Neuronal stem cell (in vitro differentiated cells): ENCODE measurements at regions not wholly inside any gene's neighbourhood (a gene's known extent, or its start where the extent isn't known, plus 50 kb on each side); places are given as distances from the start of the nearest gene placed in this dataset.

Source experiments
- DNase-seq: peaks from one replicate; pipeline ENCODE4 v3.0.0-alpha.2; 2013; ENCODE audit warnings: low spot score
- H2AFZ ChIP-seq: one replicate; pipeline ENCODE4 v1.6.1; 2013; ENCODE audit warnings: mild to moderate bottlenecking, low read length, inconsistent platforms
- H2AK5ac ChIP-seq: 2 replicates; pipeline ENCODE4 v1.6.1; 2013; ENCODE audit warnings: low read depth, mild to moderate bottlenecking, inconsistent platforms, low read length, moderate library complexity, mixed read lengths
- H2BK120ac ChIP-seq: 2 replicates; pipeline ENCODE4 v1.6.1; 2013; ENCODE audit warnings: low read depth, mild to moderate bottlenecking, inconsistent platforms, low read length, moderate library complexity, mixed read lengths
- H2BK12ac ChIP-seq: one replicate; pipeline ENCODE4 v1.6.1; 2013; ENCODE audit warnings: low read length, inconsistent platforms
- H2BK15ac ChIP-seq: 2 replicates; pipeline ENCODE4 v1.6.1; 2013; ENCODE audit warnings: mild to moderate bottlenecking, low read length, inconsistent platforms, mixed read lengths
- H2BK5ac ChIP-seq: one replicate; pipeline ENCODE4 v1.6.1; 2013; ENCODE audit warnings: inconsistent platforms, mild to moderate bottlenecking, low read length, moderate library complexity
- H3K14ac ChIP-seq: one replicate; pipeline ENCODE4 v1.6.1; 2013; ENCODE audit warnings: low read length, inconsistent platforms
- H3K18ac ChIP-seq: 2 replicates; pipeline ENCODE4 v1.6.1; 2013; ENCODE audit warnings: low read length, inconsistent platforms
- H3K23ac ChIP-seq: 2 replicates; pipeline ENCODE4 v1.6.1; 2013; ENCODE audit warnings: low read depth, mild to moderate bottlenecking, mixed read lengths, low read length, inconsistent platforms; ENCODE audit not compliant: poor library complexity
- H3K27ac ChIP-seq: replicated peaks from 3 replicates; pipeline ENCODE4 v1.5.1; 2013; ENCODE audit warnings: low read length, inconsistent platforms
- H3K27me3 ChIP-seq, 3 experiments: 2 replicates each; pipeline ENCODE4 v1.6.1; 2013; ENCODE audit warnings: low read length in 3 of 3, mild to moderate bottlenecking in 2 of 3, inconsistent platforms in 1 of 3, low read depth in 1 of 3, mixed read lengths in 1 of 3, moderate library complexity in 1 of 3; ENCODE audit not compliant: control insufficient read depth in 3 of 3, insufficient read depth in 3 of 3
- H3K36me3 ChIP-seq, 2 donors: replicated peaks in 1 of 2; 2 replicates each; pipeline ENCODE4 v1.6.1; 2013; ENCODE audit warnings: low read length in 2 of 2; ENCODE audit not compliant: control insufficient read depth in 2 of 2, insufficient read depth in 2 of 2
- H3K4ac ChIP-seq: 2 replicates; pipeline ENCODE4 v1.6.1; 2013; ENCODE audit warnings: inconsistent platforms, mild to moderate bottlenecking, low read length, moderate library complexity
- H3K4me1 ChIP-seq, 2 donors: 1 replicate in 1 of 2; 2 replicates in 1 of 2; pipeline ENCODE4 v1.6.1; 2013; ENCODE audit warnings: low read length in 2 of 2, low read depth in 1 of 2; ENCODE audit not compliant: control insufficient read depth in 2 of 2, insufficient read depth in 1 of 2
- H3K4me2 ChIP-seq: one replicate; pipeline ENCODE4 v1.6.1; 2013; ENCODE audit warnings: mild to moderate bottlenecking, low read length, inconsistent platforms; ENCODE audit not compliant: insufficient read depth, poor library complexity, severe bottlenecking
- H3K4me3 ChIP-seq, 2 donors: 2 replicates each; pipeline ENCODE4 v1.5.1; 2013; ENCODE audit warnings: low read length in 2 of 2, mild to moderate bottlenecking in 2 of 2, inconsistent platforms in 1 of 2, moderate library complexity in 1 of 2
- H3K79me1 ChIP-seq: one replicate; pipeline ENCODE4 v1.6.1; 2013; ENCODE audit warnings: low read depth, mild to moderate bottlenecking, inconsistent platforms, low read length, moderate library complexity
- H3K9ac ChIP-seq: one replicate; pipeline ENCODE4 v1.6.1; 2013; ENCODE audit warnings: mild to moderate bottlenecking, low read depth, low read length, inconsistent platforms; ENCODE audit not compliant: poor library complexity
- H3K9me3 ChIP-seq, 2 donors: replicated peaks in 1 of 2; 2 replicates each; pipeline versions ENCODE3 to v1.6.1; 2013; ENCODE audit warnings: low read length in 2 of 2, mild to moderate bottlenecking in 2 of 2, inconsistent platforms in 1 of 2, low read depth in 1 of 2, mixed read lengths in 1 of 2, moderate library complexity in 1 of 2; ENCODE audit not compliant: control insufficient read depth in 2 of 2, insufficient read depth in 1 of 2
- H4K8ac ChIP-seq: one replicate; pipeline ENCODE4 v1.6.1; 2013; ENCODE audit warnings: low read depth, mild to moderate bottlenecking, inconsistent platforms, low read length, moderate library complexity
- H4K91ac ChIP-seq: one replicate; pipeline ENCODE4 v1.6.1; 2013; ENCODE audit warnings: low read length, low read depth, mild to moderate bottlenecking, inconsistent platforms; ENCODE audit not compliant: poor library complexity
- WGBS, 2 donors: extraction: QIAGEN DNeasy Blood & Tissue Kit; methylation state at CpG; one replicate each; pipeline ENCODE4 v1.1.7; 2013; ENCODE audit warnings: missing lambda C conversion rate in 2 of 2, mixed read lengths in 1 of 2; ENCODE audit not compliant: insufficient read length in 2 of 2, insufficient replicate concordance in 1 of 2; ENCODE audit errors: extremely low coverage in 2 of 2; 5-methylcytosine and 5-hydroxymethylcytosine counted together

- no peak for DNase-seq
Observed at GRCh38 chr16:48999044-48999443, 282.6 kb downstream of the CBLN1 start.

GRCh38 chr16:48997946-48998345 lies 283.7 kb downstream of the CBLN1 start:
- no peaks in the 10 kb centered on the region for H3K79me1 ChIP-seq
- no CpG with 5 or more reads among the region's 3 CpGs for WGBS, 2 donors
- no peak overlapping the region for H3K4me3 ChIP-seq
- H4K8ac ChIP-seq = no peak overlapping the region
- H3K9ac ChIP-seq = no peak overlapping the region
- no peak overlapping the region for H3K4me2 ChIP-seq
- H3K18ac ChIP-seq = peak overlapping the region; percentile 21
- no peak overlapping the region for H3K4ac ChIP-seq
- no peak overlapping the region for H3K14ac ChIP-seq
- H3K27me3 ChIP-seq = no peaks in the 10 kb centered on the region
- H2AFZ ChIP-seq = no peak overlapping the region
- no peaks in the 10 kb centered on the region for H3K36me3 ChIP-seq
- no peaks in the 10 kb centered on the region for H3K9me3 ChIP-seq
- DNase-seq = no peak
- peaks cover 0 to 3% of the 10 kb centered on the region in 2 donors for H3K4me1 ChIP-seq
- H2AK5ac ChIP-seq = peak overlapping the region; percentile 9
- H2BK15ac ChIP-seq = no peak overlapping the region
- no peak overlapping the region for H3K27ac ChIP-seq
- no peak overlapping the region for H3K23ac ChIP-seq
- no peak overlapping the region for H2BK120ac ChIP-seq
- H4K91ac ChIP-seq = no peak overlapping the region
- H2BK5ac ChIP-seq = no peak overlapping the region
- H2BK12ac ChIP-seq = no peak overlapping the region

More at GRCh38 chr16:48999044-48999443, 282.6 kb downstream of the CBLN1 start:
- Histone ChIP-seq H2AK5ac (no peak overlapping the region), H3K4ac (no peak overlapping the region), H2BK15ac (no peak overlapping the region), H3K27me3 (no peaks in the 10 kb centered on the region), H3K23ac (no peak overlapping the region), H3K79me1 (peaks cover 1% of the 10 kb centered on the region), H3K27ac (no peak overlapping the region), H2BK5ac (no peak overlapping the region), H3K18ac (no peak overlapping the region), H2AFZ (no peak overlapping the region), H3K4me3 (no peak overlapping the region), H3K4me1 (peaks cover 0 to 4% of the 10 kb centered on the region in 2 donors), H2BK12ac (no peak overlapping the region), H3K4me2 (no peak overlapping the region), H4K91ac (no peak overlapping the region), H4K8ac (no peak overlapping the region), H3K14ac (no peak overlapping the region), H3K9ac (no peak overlapping the region), H3K36me3 (no peaks in the 10 kb centered on the region), H3K9me3 (no peaks in the 10 kb centered on the region), H2BK120ac (no peak overlapping the region)
- no CpG with 5 or more reads among the region's 6 CpGs for WGBS, 2 donors

- H3K4me3 ChIP-seq = no peak overlapping the region
- H3K23ac ChIP-seq = peak overlapping the region; percentile 78
- H3K4me1 ChIP-seq = peaks cover 0 to 2% of the 10 kb centered on the region in 2 donors
- no peaks in the 10 kb centered on the region for H3K9me3 ChIP-seq
- H3K36me3 ChIP-seq = no peaks in the 10 kb centered on the region
- H3K27ac ChIP-seq = no peak overlapping the region
- no peak overlapping the region for H2BK12ac ChIP-seq
- H2BK5ac ChIP-seq = no peak overlapping the region
- H3K4ac ChIP-seq = no peak overlapping the region
- H4K91ac ChIP-seq = no peak overlapping the region
- H3K9ac ChIP-seq = no peak overlapping the region
- H2AFZ ChIP-seq = no peak overlapping the region
- H2BK15ac ChIP-seq = no peak overlapping the region
- no peak overlapping the region for H4K8ac ChIP-seq
- peak overlapping the region; percentile 59 for H3K18ac ChIP-seq
- H3K4me2 ChIP-seq = no peak overlapping the region
- DNase-seq = no peak
- no peak overlapping the region for H2AK5ac ChIP-seq
- H3K14ac ChIP-seq = no peak overlapping the region
- no CpG with 5 or more reads among the region's 8 CpGs for WGBS, 2 donors
- no peak overlapping the region for H2BK120ac ChIP-seq
- H3K79me1 ChIP-seq = no peaks in the 10 kb centered on the region
- H3K27me3 ChIP-seq = no peaks in the 10 kb centered on the region
Observed at GRCh38 chr16:48997081-48997615, 284.5 kb downstream of the CBLN1 start.

- Histone ChIP-seq H3K36me3 (no peaks in the 10 kb centered on the region), H2AFZ (no peak overlapping the region), H3K4me1 (no peaks in the 10 kb centered on the region), H4K8ac (no peak overlapping the region), H3K79me1 (no peaks in the 10 kb centered on the region), H3K27ac (no peak overlapping the region), H2BK5ac (no peak overlapping the region), H2BK120ac (no peak overlapping the region), H2AK5ac (no peak overlapping the region), H3K9ac (no peak overlapping the region), H2BK12ac (no peak overlapping the region), H3K9me3 (no peaks in the 10 kb centered on the region), H3K4me2 (no peak overlapping the region), H3K23ac (no peak overlapping the region), H3K4me3 (no peak overlapping the region), H2BK15ac (no peak overlapping the region), H3K4ac (no peak overlapping the region), H4K91ac (no peak overlapping the region), H3K18ac (no peak overlapping the region), H3K27me3 (no peaks in the 10 kb centered on the region), H3K14ac (no peak overlapping the region)
- WGBS, 2 donors = no CpG with 5 or more reads among the region's 2 CpGs
- no peak for DNase-seq
Observed at GRCh38 chr16:48978501-48978900, 303.1 kb downstream of the CBLN1 start.
